Esophagus muscularis mucosa (tissue), 4 donors: ENCODE measurements at regions not wholly inside any gene's neighbourhood (a gene's known extent, or its start where the extent isn't known, plus 50 kb on each side); places are given as distances from the start of the nearest gene placed in this dataset.

Experiments
- DNase-seq: peaks from one replicate; pipeline ENCODE4 v3.0.0-alpha.2; 2017; ENCODE audit errors: extremely low spot score
- H3K27ac ChIP-seq, 4 donors: fragments of 200-600 bp; sonication (generic); replicated peaks in 1 of 4; 1 replicate in 3 of 4; 2 replicates in 1 of 4; pipeline ENCODE4 v1.5.1; 2016 to 2019; ENCODE audit warnings: mild to moderate bottlenecking in 1 of 4
- H3K27me3 ChIP-seq, 4 donors: fragments of 200-600 bp; sonication (generic); one replicate each; pipeline versions ENCODE4 v1.5.1 to v1.6.0; 2016 to 2019
- H3K36me3 ChIP-seq, 4 donors: fragments of 200-600 bp; sonication (generic); one replicate each; pipeline ENCODE4 v1.5.1; 2016 to 2019
- H3K4me1 ChIP-seq, 4 donors: fragments of 200-600 bp; sonication (generic); one replicate each; pipeline ENCODE4 v1.5.1; 2016 to 2019
- H3K4me3 ChIP-seq, 4 donors: fragments of 200-600 bp; sonication (generic); 1 replicate in 2 of 4; 2 replicates in 2 of 4; pipeline ENCODE4 v1.5.1; 2016 to 2019; ENCODE audit warnings: mild to moderate bottlenecking in 4 of 4, moderate library complexity in 1 of 4
- H3K9me3 ChIP-seq, 4 donors: fragments of 200-600 bp; sonication (generic); 1 replicate in 3 of 4; 2 replicates in 1 of 4; pipeline ENCODE4 v1.5.1; 2016 to 2019
- EP300 ChIP-seq: sonication (generic); formaldehyde crosslinking; IDR thresholded peaks from one replicate; pipeline ENCODE4 v1.6.1; 2017; ENCODE audit warnings: antibody characterized with exemption
- POLR2A ChIP-seq: fragments of 450-650 bp; IDR thresholded peaks from one replicate; pipeline ENCODE4 v1.6.1; 2017; ENCODE audit warnings: antibody characterized with exemption, moderate library complexity, mild to moderate bottlenecking, low read depth
- POLR2AphosphoS5 ChIP-seq, 2 donors: sonication (generic); formaldehyde crosslinking; IDR thresholded peaks; one replicate each; pipeline ENCODE4 v1.6.1; 2017; ENCODE audit warnings: antibody characterized with exemption in 2 of 2
- WGBS: methylation state at CpG from one replicate; pipeline ENCODE4 v1.1.5; 2018; 5-methylcytosine and 5-hydroxymethylcytosine counted together
- intact Hi-C: fragments of 100-400 bp; cut with DNase I; formaldehyde crosslinking; loops from one replicate; pipeline ENCODE4 v1.15.1; 2023
- TF ChIP-seq, protein P1 (sequence below), 3 experiments: fragments of 200-600 bp in 2 of 3; fragments of 450-650 bp in 1 of 3; sonication (generic) in 2 of 3; IDR thresholded peaks; one replicate each; pipeline ENCODE4 v1.5.1; 2017 to 2019; ENCODE audit warnings: antibody characterized with exemption in 3 of 3, mild to moderate bottlenecking in 2 of 3, moderate library complexity in 1 of 3

GRCh38 chr5:155252025-155252424, 238.5 kb downstream of the KIF4B start:
- Histone ChIP-seq H3K9me3 (no peaks in the 10 kb centered on the region), H3K27me3 (no peaks in the 10 kb centered on the region), H3K27ac (no peak overlapping the region), H3K4me1 (no peaks in the 10 kb centered on the region), H3K4me3 (no peak overlapping the region), H3K36me3 (no peaks in the 10 kb centered on the region)
- TF ChIP-seq EP300 (no peak), POLR2AphosphoS5 (IDR thresholded peaks at IDR 0.05) (no peak), POLR2A (no peak)
- TF ChIP-seq, protein P1, sequence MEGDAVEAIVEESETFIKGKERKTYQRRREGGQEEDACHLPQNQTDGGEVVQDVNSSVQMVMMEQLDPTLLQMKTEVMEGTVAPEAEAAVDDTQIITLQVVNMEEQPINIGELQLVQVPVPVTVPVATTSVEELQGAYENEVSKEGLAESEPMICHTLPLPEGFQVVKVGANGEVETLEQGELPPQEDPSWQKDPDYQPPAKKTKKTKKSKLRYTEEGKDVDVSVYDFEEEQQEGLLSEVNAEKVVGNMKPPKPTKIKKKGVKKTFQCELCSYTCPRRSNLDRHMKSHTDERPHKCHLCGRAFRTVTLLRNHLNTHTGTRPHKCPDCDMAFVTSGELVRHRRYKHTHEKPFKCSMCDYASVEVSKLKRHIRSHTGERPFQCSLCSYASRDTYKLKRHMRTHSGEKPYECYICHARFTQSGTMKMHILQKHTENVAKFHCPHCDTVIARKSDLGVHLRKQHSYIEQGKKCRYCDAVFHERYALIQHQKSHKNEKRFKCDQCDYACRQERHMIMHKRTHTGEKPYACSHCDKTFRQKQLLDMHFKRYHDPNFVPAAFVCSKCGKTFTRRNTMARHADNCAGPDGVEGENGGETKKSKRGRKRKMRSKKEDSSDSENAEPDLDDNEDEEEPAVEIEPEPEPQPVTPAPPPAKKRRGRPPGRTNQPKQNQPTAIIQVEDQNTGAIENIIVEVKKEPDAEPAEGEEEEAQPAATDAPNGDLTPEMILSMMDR (IDR thresholded peaks at IDR 0.05): no peak
- DNase-seq: no peak
- intact Hi-C loops: no loop called here

- TF ChIP-seq POLR2A (no peak), POLR2AphosphoS5 (IDR thresholded peaks at IDR 0.05) (no peak), EP300 (no peak)
- TF ChIP-seq, protein P1 (IDR thresholded peaks at IDR 0.05): no peak
- intact Hi-C loops: no loop called here
- 76% methylated on average over 3 of the region's 3 CpGs for WGBS
Measured at GRCh38 chr5:155252717-155253116, 239.2 kb downstream of the KIF4B start.

DNA sequence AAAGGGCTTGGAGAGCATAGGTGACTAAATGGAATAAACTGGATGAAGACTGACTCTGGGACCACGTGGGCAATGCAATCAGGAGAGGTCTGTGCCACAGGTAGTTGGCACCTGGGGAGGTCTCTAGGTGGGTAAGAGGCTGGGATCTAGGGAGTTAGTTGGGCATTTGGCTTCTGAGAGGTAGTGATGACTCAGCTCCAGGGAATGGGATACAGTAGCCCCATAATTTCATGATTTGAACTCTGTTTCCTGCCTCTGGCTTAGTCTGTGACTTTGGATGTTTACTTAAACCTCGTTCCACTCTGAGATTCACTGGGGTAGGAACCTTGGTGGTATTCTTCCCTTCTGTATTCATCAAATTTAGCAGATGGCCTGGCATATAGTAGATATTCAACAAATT, 240.8 kb downstream of the KIF4B start:
- no peak overlapping the region for H3K27ac ChIP-seq
- H3K4me1 ChIP-seq: no peaks in the 10 kb centered on the region
- H3K36me3 ChIP-seq: no peaks in the 10 kb centered on the region
- no peak for DNase-seq
- WGBS: 35% methylated on average over 2 of the region's 2 CpGs
- no peak overlapping the region for H3K4me3 ChIP-seq
- intact Hi-C loops: no loop called here
- H3K9me3 ChIP-seq: no peaks in the 10 kb centered on the region
- TF ChIP-seq EP300: no peak
- TF ChIP-seq POLR2A: no peak
- TF ChIP-seq POLR2AphosphoS5 (IDR thresholded peaks at IDR 0.05): no peak
- TF ChIP-seq, protein P1 (IDR thresholded peaks at IDR 0.05): no peak
- H3K27me3 ChIP-seq: no peaks in the 10 kb centered on the region

More at GRCh38 chr5:155252717-155253116, 239.2 kb downstream of the KIF4B start:
- DNase-seq: no peak
- Histone ChIP-seq H3K9me3 (no peaks in the 10 kb centered on the region), H3K27ac (no peak overlapping the region), H3K27me3 (no peaks in the 10 kb centered on the region), H3K4me3 (no peak overlapping the region), H3K4me1 (no peaks in the 10 kb centered on the region), H3K36me3 (no peaks in the 10 kb centered on the region)

GRCh38 chr5:155258161-155258560, 244.6 kb downstream of the KIF4B start:
- H3K27ac ChIP-seq: no peak overlapping the region
- no peak for TF ChIP-seq POLR2AphosphoS5 (IDR thresholded peaks at IDR 0.05)
- TF ChIP-seq, protein P1 (IDR thresholded peaks at IDR 0.05): no peak
- TF ChIP-seq EP300: no peak
- no peak for TF ChIP-seq POLR2A

DNA sequence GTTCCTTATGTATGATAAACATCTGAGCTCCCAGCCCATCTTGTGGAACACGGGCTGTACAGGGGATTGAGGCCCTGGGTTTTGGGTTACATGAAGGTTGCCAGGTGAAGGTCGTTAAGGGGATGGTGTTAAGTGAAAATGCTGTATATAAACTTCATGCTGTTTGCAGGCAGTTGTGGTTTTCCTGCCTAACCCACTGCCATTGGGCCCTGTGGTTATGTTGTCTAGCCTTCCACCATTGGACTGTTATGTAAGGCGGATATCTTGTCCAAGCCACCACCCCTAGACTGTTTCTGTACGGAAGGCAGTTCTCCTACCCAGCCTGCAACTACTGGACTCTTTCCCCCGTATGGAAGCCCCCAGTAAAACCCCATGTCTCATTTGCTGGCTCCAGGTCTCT, 246.1 kb downstream of the KIF4B start:
- DNase-seq: no peak
- no peaks in the 10 kb centered on the region for H3K9me3 ChIP-seq
- H3K27me3 ChIP-seq: no peaks in the 10 kb centered on the region
- no peak for TF ChIP-seq POLR2AphosphoS5 (IDR thresholded peaks at IDR 0.05)
- TF ChIP-seq, protein P1 (IDR thresholded peaks at IDR 0.05): no peak
- H3K4me3 ChIP-seq: no peak overlapping the region
- no peaks in the 10 kb centered on the region for H3K4me1 ChIP-seq
- WGBS: 75% methylated on average over 4 of the region's 5 CpGs
- no peak overlapping the region for H3K27ac ChIP-seq
- H3K36me3 ChIP-seq: no peaks in the 10 kb centered on the region
- intact Hi-C loops: no loop called here

More at GRCh38 chr5:155258161-155258560, 244.6 kb downstream of the KIF4B start:
- WGBS: 53% methylated on average over 6 of the region's 6 CpGs
- H3K36me3 ChIP-seq: no peaks in the 10 kb centered on the region
- no peak for DNase-seq
- no peaks in the 10 kb centered on the region for H3K9me3 ChIP-seq
- intact Hi-C loops: no loop called here
- H3K4me3 ChIP-seq: no peak overlapping the region
- H3K27me3 ChIP-seq: no peaks in the 10 kb centered on the region
- no peaks in the 10 kb centered on the region for H3K4me1 ChIP-seq
